SK-N-SH (cell line): ENCODE measurements at regions not wholly inside any gene's neighbourhood (a gene's known extent, or its start where the extent isn't known, plus 50 kb on each side); places are given as distances from the start of the nearest gene placed in this dataset.

Experiments
- CTCF ChIP-seq: fragments of 200-600 bp; sonication (generic); IDR thresholded peaks from 2 replicates; pipeline ENCODE4 v1.6.1; 2017; ENCODE audit warnings: antibody characterized with exemption, mild to moderate bottlenecking, moderate library complexity
- EZH2phosphoT487 ChIP-seq: fragments of 200-600 bp; sonication (generic); IDR thresholded peaks from 2 replicates; pipeline ENCODE4 v1.6.1; 2017; ENCODE audit warnings: low read depth, mixed run types, mild to moderate bottlenecking, antibody characterized with exemption, moderate library complexity, borderline replicate concordance
- FOXM1 ChIP-seq: IDR thresholded peaks from 2 replicates; pipeline ENCODE4 v1.4.0; 2012; ENCODE audit warnings: low read depth, mild to moderate bottlenecking
- GABPA ChIP-seq: IDR thresholded peaks from 2 replicates; pipeline ENCODE4 v1.4.0; 2012; ENCODE audit warnings: low read depth, mild to moderate bottlenecking
- GATA2 ChIP-seq: sonication (generic); formaldehyde crosslinking; IDR thresholded peaks from 2 replicates; pipeline ENCODE4 v1.5.0; 2020; ENCODE audit warnings: mild to moderate bottlenecking, missing genetic modification reagents
- NFIC ChIP-seq: IDR thresholded peaks from 2 replicates; pipeline ENCODE4 v1.4.0; 2012; ENCODE audit warnings: borderline replicate concordance
- NRF1 ChIP-seq: IDR thresholded peaks from 2 replicates; pipeline ENCODE4 v1.6.1; 2012; ENCODE audit warnings: low read depth, mild to moderate bottlenecking, low read length
- PBX3 ChIP-seq: IDR thresholded peaks from 2 replicates; pipeline ENCODE4; 2012
- RAD21 ChIP-seq: IDR thresholded peaks from 2 replicates; pipeline ENCODE4 v1.6.1; 2012; ENCODE audit warnings: mild to moderate bottlenecking, low read length
- RFX5 ChIP-seq: IDR thresholded peaks from 2 replicates; pipeline ENCODE4 v1.6.1; 2012; ENCODE audit warnings: mild to moderate bottlenecking, improper control_type of control experiment, low read length
- SMC3 ChIP-seq: IDR thresholded peaks from 2 replicates; pipeline ENCODE4 v1.6.1; 2012; ENCODE audit warnings: low read depth, low read length, improper control_type of control experiment
- TAF1 ChIP-seq: IDR thresholded peaks from 2 replicates; pipeline ENCODE4 v1.6.1; 2012; ENCODE audit warnings: low read depth, mild to moderate bottlenecking, low read length, moderate library complexity, borderline replicate concordance
- TEAD4 ChIP-seq: IDR thresholded peaks from 2 replicates; pipeline ENCODE4 v1.4.0; 2012; ENCODE audit warnings: mild to moderate bottlenecking, borderline replicate concordance; ENCODE audit not compliant: insufficient read depth
- USF2 ChIP-seq: fragments of 150-350 bp; IDR thresholded peaks from 2 replicates; pipeline ENCODE4 v1.6.1; 2017; ENCODE audit warnings: antibody characterized with exemption, low read length, low read depth, borderline replicate concordance

- TF ChIP-seq SMC3: no peak
- TF ChIP-seq GATA2 (CRISPR knock-in tag): no peak
- no peak for TF ChIP-seq USF2
- no peak for TF ChIP-seq CTCF
- no peak for TF ChIP-seq NRF1
- TF ChIP-seq TEAD4: no peak
- no peak for TF ChIP-seq FOXM1
- TF ChIP-seq EZH2phosphoT487: no peak
- TF ChIP-seq GABPA: no peak
- no peak for TF ChIP-seq RFX5
- no peak for TF ChIP-seq RAD21
- no peak for TF ChIP-seq PBX3
- no peak for TF ChIP-seq TAF1
- no peak for TF ChIP-seq NFIC
Measured at GRCh38 chr16:52758473-52758855, 211.5 kb upstream of the TOX3 start.
